Ishikawa (cell line): ENCODE measurements at regions not wholly inside any gene's neighbourhood (a gene's known extent, or its start where the extent isn't known, plus 50 kb on each side); places are given as distances from the start of the nearest gene placed in this dataset.

Source experiments
- CEBPB ChIP-seq: IDR thresholded peaks from 2 replicates; pipeline ENCODE4 v1.6.1; 2012
- CREB1 ChIP-seq: IDR thresholded peaks from 2 replicates; pipeline ENCODE4 v1.6.1; 2012; ENCODE audit warnings: low read depth
- EGR1 ChIP-seq: IDR thresholded peaks from 2 replicates; pipeline ENCODE4 v1.6.1; 2012
- EP300 ChIP-seq: IDR thresholded peaks from 2 replicates; pipeline ENCODE4 v1.6.1; 2012; ENCODE audit warnings: borderline replicate concordance
- FOXM1 ChIP-seq: IDR thresholded peaks from 2 replicates; pipeline ENCODE4 v1.6.1; 2012; ENCODE audit warnings: low read depth, borderline replicate concordance
- MAX ChIP-seq: IDR thresholded peaks from 2 replicates; pipeline ENCODE4 v1.6.1; 2012
- NFIC ChIP-seq: IDR thresholded peaks from 2 replicates; pipeline ENCODE4 v1.6.1; 2012
- RAD21 ChIP-seq: IDR thresholded peaks from 2 replicates; pipeline ENCODE4 v1.6.1; 2012; ENCODE audit warnings: low read depth
- REST ChIP-seq: IDR thresholded peaks from 2 replicates; pipeline ENCODE4 v1.6.1; 2012; ENCODE audit warnings: low read depth, mild to moderate bottlenecking
- TAF1 ChIP-seq: IDR thresholded peaks from 2 replicates; pipeline ENCODE4 v1.6.1; 2012; ENCODE audit warnings: low read depth, mild to moderate bottlenecking
- TCF12 ChIP-seq: IDR thresholded peaks from 2 replicates; pipeline ENCODE4 v1.6.1; 2012; ENCODE audit warnings: low read depth
- TEAD4 ChIP-seq: IDR thresholded peaks from 2 replicates; pipeline ENCODE4 v1.6.1; 2012
- YY1 ChIP-seq: IDR thresholded peaks from 2 replicates; pipeline ENCODE4 v1.6.1; 2012; ENCODE audit warnings: low read depth
- ZBTB7A ChIP-seq: IDR thresholded peaks from 2 replicates; pipeline ENCODE4 v1.6.1; 2012; ENCODE audit warnings: low read depth
- TF ChIP-seq, protein P1 (sequence below): IDR thresholded peaks from 2 replicates; pipeline ENCODE4 v1.6.1; 2012

DNA sequence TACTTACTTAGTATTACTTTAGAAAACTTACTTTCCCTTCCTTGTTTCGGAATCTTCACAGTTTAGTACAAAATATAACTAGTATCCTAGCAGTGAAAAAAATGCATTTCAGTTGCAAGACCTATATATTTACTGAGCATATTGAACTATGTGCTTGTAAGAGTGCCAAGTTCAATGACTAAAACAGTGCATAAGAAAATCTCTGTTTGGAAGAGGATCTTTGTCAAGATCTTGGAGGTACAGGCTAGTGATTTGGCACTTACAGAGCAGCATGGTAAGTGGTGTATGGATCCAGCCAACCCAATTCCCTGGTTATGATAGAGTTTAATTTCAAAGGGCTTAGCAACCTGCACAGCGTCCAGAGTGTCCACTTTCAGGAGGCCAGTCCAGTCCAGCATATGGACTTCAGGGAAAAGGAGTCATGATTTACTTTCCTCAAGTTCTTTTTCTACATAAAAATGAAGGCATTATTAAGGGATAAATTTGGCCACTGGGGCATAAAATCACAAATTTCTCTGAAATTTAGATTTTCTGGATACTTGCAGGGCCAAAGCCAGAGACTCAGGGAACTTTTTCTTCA lies 625.8 kb upstream of the BCHE start:
- TF ChIP-seq, protein P1, sequence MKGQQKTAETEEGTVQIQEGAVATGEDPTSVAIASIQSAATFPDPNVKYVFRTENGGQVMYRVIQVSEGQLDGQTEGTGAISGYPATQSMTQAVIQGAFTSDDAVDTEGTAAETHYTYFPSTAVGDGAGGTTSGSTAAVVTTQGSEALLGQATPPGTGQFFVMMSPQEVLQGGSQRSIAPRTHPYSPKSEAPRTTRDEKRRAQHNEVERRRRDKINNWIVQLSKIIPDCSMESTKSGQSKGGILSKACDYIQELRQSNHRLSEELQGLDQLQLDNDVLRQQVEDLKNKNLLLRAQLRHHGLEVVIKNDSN, result no peak
- TF ChIP-seq EP300 (no peak), ZBTB7A (no peak), CEBPB (no peak), TAF1 (no peak), CREB1 (no peak), FOXM1 (no peak), TEAD4 (no peak), MAX (no peak), RAD21 (no peak), TCF12 (no peak), YY1 (no peak), REST (no peak), EGR1 (no peak), NFIC (no peak)

GRCh38 chr3:166461626-166462025 lies 624.4 kb upstream of the BCHE start:
- TF ChIP-seq YY1, result no peak
- TF ChIP-seq TAF1, result no peak
- TF ChIP-seq CEBPB, result no peak
- no peak for TF ChIP-seq FOXM1
- TF ChIP-seq REST, result no peak

DNA sequence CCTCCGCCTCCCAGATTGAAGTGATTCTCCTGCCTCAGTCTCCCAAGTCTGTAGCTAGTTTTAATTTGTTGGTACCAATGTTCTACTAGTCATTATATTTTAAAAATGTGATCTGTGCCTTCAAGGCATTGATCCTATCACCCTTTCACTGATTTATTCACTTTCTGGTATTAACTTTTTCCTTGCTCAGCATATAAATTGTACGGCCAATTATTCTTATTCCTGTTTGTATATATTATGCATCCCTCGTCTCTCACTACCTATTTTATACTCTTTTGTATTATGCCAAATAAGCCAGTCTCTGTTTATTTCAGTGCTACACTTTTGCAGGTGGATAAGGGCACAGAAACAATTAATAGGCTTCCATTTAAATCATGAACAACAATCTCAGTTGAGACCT lies 620.2 kb upstream of the BCHE start:
- TF ChIP-seq EP300 (no peak), REST (no peak), FOXM1 (no peak), TEAD4 (no peak), CEBPB (no peak), MAX (no peak), YY1 (no peak), NFIC (no peak), CREB1 (no peak), ZBTB7A (no peak), RAD21 (no peak), TCF12 (no peak), EGR1 (no peak)

- no peak for TF ChIP-seq YY1
Observed at GRCh38 chr3:166456286-166456685, 619.1 kb upstream of the BCHE start.

DNA sequence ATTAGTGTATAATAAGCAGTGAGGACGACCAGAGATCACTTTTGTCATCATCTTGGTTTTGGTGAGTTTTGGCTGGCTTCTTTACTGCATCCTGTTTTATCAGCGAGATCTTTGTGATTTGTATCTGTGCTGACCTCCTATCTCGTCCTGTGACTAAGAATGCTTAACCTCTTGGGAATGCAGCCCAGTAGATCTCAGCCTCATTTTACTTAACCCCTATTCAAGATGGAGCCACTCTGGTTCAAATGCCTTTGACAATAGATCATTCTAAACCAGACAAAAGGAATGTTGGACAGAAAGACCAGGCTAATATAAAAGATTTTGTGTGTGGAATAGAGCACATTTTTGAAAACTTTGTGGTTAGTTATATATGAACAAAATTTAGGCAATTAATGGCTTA lies 618.5 kb upstream of the BCHE start:
- TF ChIP-seq CREB1, result no peak
- TF ChIP-seq TEAD4, result no peak
- TF ChIP-seq TAF1, result no peak
- no peak for TF ChIP-seq EP300
- TF ChIP-seq RAD21, result no peak
- no peak for TF ChIP-seq EGR1
- no peak for TF ChIP-seq CEBPB
- TF ChIP-seq, protein P1, result no peak
- TF ChIP-seq FOXM1, result no peak
- no peak for TF ChIP-seq REST
- no peak for TF ChIP-seq NFIC
- TF ChIP-seq ZBTB7A, result no peak
- TF ChIP-seq MAX, result no peak
- no peak for TF ChIP-seq YY1
- TF ChIP-seq TCF12, result no peak
